Esophagus muscularis mucosa (tissue), 4 donors: ENCODE measurements at regions not wholly inside any gene's neighbourhood (a gene's known extent, or its start where the extent isn't known, plus 50 kb on each side); places are given as distances from the start of the nearest gene placed in this dataset.

Source experiments
- DNase-seq: peaks from one replicate; pipeline ENCODE4 v3.0.0-alpha.2; 2017; ENCODE audit errors: extremely low spot score
- H3K27ac ChIP-seq, 4 donors: fragments of 200-600 bp; sonication (generic); replicated peaks in 1 of 4; 1 replicate in 3 of 4; 2 replicates in 1 of 4; pipeline ENCODE4 v1.5.1; 2016 to 2019; ENCODE audit warnings: mild to moderate bottlenecking in 1 of 4
- H3K27me3 ChIP-seq, 4 donors: fragments of 200-600 bp; sonication (generic); one replicate each; pipeline versions ENCODE4 v1.5.1 to v1.6.0; 2016 to 2019
- H3K36me3 ChIP-seq, 4 donors: fragments of 200-600 bp; sonication (generic); one replicate each; pipeline ENCODE4 v1.5.1; 2016 to 2019
- H3K4me1 ChIP-seq, 4 donors: fragments of 200-600 bp; sonication (generic); one replicate each; pipeline ENCODE4 v1.5.1; 2016 to 2019
- H3K4me3 ChIP-seq, 4 donors: fragments of 200-600 bp; sonication (generic); 1 replicate in 2 of 4; 2 replicates in 2 of 4; pipeline ENCODE4 v1.5.1; 2016 to 2019; ENCODE audit warnings: mild to moderate bottlenecking in 4 of 4, moderate library complexity in 1 of 4
- H3K9me3 ChIP-seq, 4 donors: fragments of 200-600 bp; sonication (generic); 1 replicate in 3 of 4; 2 replicates in 1 of 4; pipeline ENCODE4 v1.5.1; 2016 to 2019
- CTCF ChIP-seq, 3 experiments: fragments of 200-600 bp in 2 of 3; fragments of 450-650 bp in 1 of 3; sonication (generic) in 2 of 3; IDR thresholded peaks; one replicate each; pipeline ENCODE4 v1.5.1; 2017 to 2019; ENCODE audit warnings: antibody characterized with exemption in 3 of 3, mild to moderate bottlenecking in 2 of 3, moderate library complexity in 1 of 3
- EP300 ChIP-seq: sonication (generic); formaldehyde crosslinking; IDR thresholded peaks from one replicate; pipeline ENCODE4 v1.6.1; 2017; ENCODE audit warnings: antibody characterized with exemption
- POLR2A ChIP-seq: fragments of 450-650 bp; IDR thresholded peaks from one replicate; pipeline ENCODE4 v1.6.1; 2017; ENCODE audit warnings: antibody characterized with exemption, moderate library complexity, mild to moderate bottlenecking, low read depth
- POLR2AphosphoS5 ChIP-seq, 2 donors: sonication (generic); formaldehyde crosslinking; IDR thresholded peaks; one replicate each; pipeline ENCODE4 v1.6.1; 2017; ENCODE audit warnings: antibody characterized with exemption in 2 of 2
- WGBS: methylation state at CpG from one replicate; pipeline ENCODE4 v1.1.5; 2018; 5-methylcytosine and 5-hydroxymethylcytosine counted together
- intact Hi-C: fragments of 100-400 bp; cut with DNase I; formaldehyde crosslinking; loops from one replicate; pipeline ENCODE4 v1.15.1; 2023

GRCh38 chr9:115292584-115293279 is 174.8 kb upstream of the TNC start:
- Histone ChIP-seq H3K27me3 (no peaks in the 10 kb centered on the region), H3K4me3 (no peak overlapping the region), H3K27ac (peak overlapping the region in 1 of 4 donors; percentile 9), H3K4me1 (peaks cover 0 to 20% (median 19%) of the 10 kb centered on the region in 4 donors), H3K36me3 (no peaks in the 10 kb centered on the region), H3K9me3 (no peaks in the 10 kb centered on the region)
- no peak for DNase-seq
- intact Hi-C loops: no loop called here
- 65% methylated on average over 4 of the region's 4 CpGs for WGBS
- TF ChIP-seq POLR2AphosphoS5 (IDR thresholded peaks at IDR 0.05): no peak
- TF ChIP-seq EP300: no peak
- no peak for TF ChIP-seq POLR2A
- no peak for TF ChIP-seq CTCF (IDR thresholded peaks at IDR 0.05)

- TF ChIP-seq POLR2A (no peak), CTCF (IDR thresholded peaks at IDR 0.05) (no peak), POLR2AphosphoS5 (IDR thresholded peaks at IDR 0.05) (no peak), EP300 (no peak)
- WGBS: 91% methylated on average over 2 of the region's 2 CpGs
- intact Hi-C loops: no loop called here
- no peak for DNase-seq
- H3K9me3 ChIP-seq: no peaks in the 10 kb centered on the region
- H3K36me3 ChIP-seq: no peaks in the 10 kb centered on the region
- H3K4me3 ChIP-seq: no peak overlapping the region
- H3K27me3 ChIP-seq: no peaks in the 10 kb centered on the region
- H3K27ac ChIP-seq: no peak overlapping the region
- peaks cover 0 to 20% (median 19%) of the 10 kb centered on the region in 4 donors for H3K4me1 ChIP-seq
Observed at GRCh38 chr9:115295734-115296133, 177.8 kb upstream of the TNC start.

- Histone ChIP-seq H3K27me3 (no peaks in the 10 kb centered on the region), H3K36me3 (no peaks in the 10 kb centered on the region), H3K9me3 (no peaks in the 10 kb centered on the region), H3K4me3 (no peak overlapping the region), H3K27ac (no peak overlapping the region), H3K4me1 (peaks cover 0 to 13% (median 12%) of the 10 kb centered on the region in 4 donors)
- 95% methylated on average over 1 of the region's 1 CpG for WGBS
- DNase-seq: no peak
- TF ChIP-seq EP300: no peak
- no peak for TF ChIP-seq POLR2AphosphoS5 (IDR thresholded peaks at IDR 0.05)
- no peak for TF ChIP-seq CTCF (IDR thresholded peaks at IDR 0.05)
- no peak for TF ChIP-seq POLR2A
- intact Hi-C loops: no loop called here
Observed at GRCh38 chr9:115296831-115297565, 179.0 kb upstream of the TNC start.

GRCh38 chr9:115300116-115300515 is 182.2 kb upstream of the TNC start:
- Histone ChIP-seq H3K4me3 (no peak overlapping the region), H3K4me1 (no peaks in the 10 kb centered on the region), H3K9me3 (no peaks in the 10 kb centered on the region), H3K27ac (no peak overlapping the region), H3K36me3 (no peaks in the 10 kb centered on the region), H3K27me3 (no peaks in the 10 kb centered on the region)
- 77% methylated on average over 1 of the region's 1 CpG for WGBS
- intact Hi-C loops: no loop called here
- TF ChIP-seq POLR2AphosphoS5 (IDR thresholded peaks at IDR 0.05) (no peak), EP300 (no peak), CTCF (IDR thresholded peaks at IDR 0.05) (no peak), POLR2A (no peak)
- no peak for DNase-seq
